Brain microvascular endothelial cell (primary cell): ENCODE measurements at regions not wholly inside any gene's neighbourhood (a gene's known extent, or its start where the extent isn't known, plus 50 kb on each side); places are given as distances from the start of the nearest gene placed in this dataset.
"Not testable (repeated sequence)": the region's sequence is repeated elsewhere in the genome, so short reads cannot be mapped to it uniquely, and the experiment has no call there.

Source experiments
- DNase-seq: peaks from one replicate; pipeline ENCODE4 v3.0.0-alpha.2; 2020
- H3K27ac ChIP-seq: fragments of 250-450 bp; sonication (Bioruptor Pico); 2 replicates; pipeline ENCODE4 v1.5.1; 2020; ENCODE audit warnings: mild to moderate bottlenecking, moderate library complexity
- H3K27me3 ChIP-seq: fragments of 250-450 bp; sonication (Bioruptor Pico); replicated peaks from 2 replicates; pipeline ENCODE4 v1.5.1; 2020; ENCODE audit warnings: mild to moderate bottlenecking
- H3K36me3 ChIP-seq: fragments of 250-450 bp; sonication (Bioruptor Pico); replicated peaks from 2 replicates; pipeline ENCODE4 v1.5.1; 2020; ENCODE audit warnings: mild to moderate bottlenecking
- H3K4me3 ChIP-seq: 2 replicates; pipeline ENCODE4 v1.5.1; 2011; ENCODE audit warnings: low read depth, mild to moderate bottlenecking, control low read depth, low read length, moderate library complexity
- in situ Hi-C: cut with HindIII; loops from 2 replicates; pipeline ENCODE4 v1.10.0; 2017; ENCODE audit warnings: low sequenced_read_pairs, low pct_ligation_motif_present
- TF ChIP-seq, protein P1 (sequence below): IDR thresholded peaks from 2 replicates; pipeline ENCODE4 v1.5.1; 2011; ENCODE audit warnings: low read depth, mild to moderate bottlenecking, moderate library complexity, low read length, control low read depth, inconsistent platforms; ENCODE audit errors: missing control alignments

GRCh38 chr4:19478791-19479190 is 772.9 kb upstream of the SLIT2 start:
- no peaks in the 10 kb centered on the region for H3K27me3 ChIP-seq
- no peak overlapping the region for H3K4me3 ChIP-seq
- H3K27ac ChIP-seq = no peak overlapping the region
- no peak for DNase-seq
- in situ Hi-C loops = no loop called here
- TF ChIP-seq, protein P1, sequence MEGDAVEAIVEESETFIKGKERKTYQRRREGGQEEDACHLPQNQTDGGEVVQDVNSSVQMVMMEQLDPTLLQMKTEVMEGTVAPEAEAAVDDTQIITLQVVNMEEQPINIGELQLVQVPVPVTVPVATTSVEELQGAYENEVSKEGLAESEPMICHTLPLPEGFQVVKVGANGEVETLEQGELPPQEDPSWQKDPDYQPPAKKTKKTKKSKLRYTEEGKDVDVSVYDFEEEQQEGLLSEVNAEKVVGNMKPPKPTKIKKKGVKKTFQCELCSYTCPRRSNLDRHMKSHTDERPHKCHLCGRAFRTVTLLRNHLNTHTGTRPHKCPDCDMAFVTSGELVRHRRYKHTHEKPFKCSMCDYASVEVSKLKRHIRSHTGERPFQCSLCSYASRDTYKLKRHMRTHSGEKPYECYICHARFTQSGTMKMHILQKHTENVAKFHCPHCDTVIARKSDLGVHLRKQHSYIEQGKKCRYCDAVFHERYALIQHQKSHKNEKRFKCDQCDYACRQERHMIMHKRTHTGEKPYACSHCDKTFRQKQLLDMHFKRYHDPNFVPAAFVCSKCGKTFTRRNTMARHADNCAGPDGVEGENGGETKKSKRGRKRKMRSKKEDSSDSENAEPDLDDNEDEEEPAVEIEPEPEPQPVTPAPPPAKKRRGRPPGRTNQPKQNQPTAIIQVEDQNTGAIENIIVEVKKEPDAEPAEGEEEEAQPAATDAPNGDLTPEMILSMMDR = no peak
- no peaks in the 10 kb centered on the region for H3K36me3 ChIP-seq

GRCh38 chr4:19473569-19473968 is 778.1 kb upstream of the SLIT2 start:
- TF ChIP-seq, protein P1 = no peak
- Histone ChIP-seq H3K27me3 (no peaks in the 10 kb centered on the region), H3K36me3 (no peaks in the 10 kb centered on the region), H3K27ac (no peak overlapping the region), H3K4me3 (no peak overlapping the region)
- no peak for DNase-seq
- in situ Hi-C loops = no loop called here

GRCh38 chr4:19472666-19473065 is 779.0 kb upstream of the SLIT2 start:
- in situ Hi-C loops = no loop called here
- TF ChIP-seq, protein P1 = no peak

DNA sequence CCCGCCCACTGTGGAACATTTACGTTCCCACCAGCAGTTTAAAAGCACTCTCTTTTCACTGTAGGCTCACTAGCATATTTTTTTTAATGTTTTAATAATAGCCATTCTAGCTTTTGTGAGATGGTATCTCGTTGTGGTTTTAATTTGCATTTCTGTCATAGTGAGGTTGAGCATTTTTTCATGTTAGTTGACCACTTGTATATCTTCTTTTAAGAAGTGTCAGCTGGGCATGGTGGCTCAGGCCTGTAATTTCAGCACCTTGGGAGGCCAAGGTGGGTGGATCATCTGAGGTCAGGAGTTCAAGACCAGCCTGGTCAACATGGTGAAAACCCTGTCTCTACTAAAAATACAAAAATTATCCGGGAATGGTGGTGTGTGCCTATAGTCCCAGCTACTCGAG is 781.7 kb upstream of the SLIT2 start:
- H3K27ac ChIP-seq, H3K4me3 ChIP-seq, DNase-seq, in situ Hi-C loops, H3K27me3 ChIP-seq, H3K36me3 ChIP-seq: not testable (repeated sequence)

More at GRCh38 chr4:19472666-19473065, 779.0 kb upstream of the SLIT2 start:
- H3K27ac ChIP-seq = no peak overlapping the region
- no peak overlapping the region for H3K4me3 ChIP-seq
- H3K36me3 ChIP-seq = no peaks in the 10 kb centered on the region
- no peaks in the 10 kb centered on the region for H3K27me3 ChIP-seq
- no peak for DNase-seq

- in situ Hi-C loops = no loop called here
- DNase-seq = no peak
- H3K4me3 ChIP-seq = no peak overlapping the region
- TF ChIP-seq, protein P1 = no peak
- no peaks in the 10 kb centered on the region for H3K27me3 ChIP-seq
- no peaks in the 10 kb centered on the region for H3K36me3 ChIP-seq
- H3K27ac ChIP-seq = no peak overlapping the region
These were observed 789.6 kb upstream of the SLIT2 start for GRCh38 chr4:19462117-19462516.

DNA sequence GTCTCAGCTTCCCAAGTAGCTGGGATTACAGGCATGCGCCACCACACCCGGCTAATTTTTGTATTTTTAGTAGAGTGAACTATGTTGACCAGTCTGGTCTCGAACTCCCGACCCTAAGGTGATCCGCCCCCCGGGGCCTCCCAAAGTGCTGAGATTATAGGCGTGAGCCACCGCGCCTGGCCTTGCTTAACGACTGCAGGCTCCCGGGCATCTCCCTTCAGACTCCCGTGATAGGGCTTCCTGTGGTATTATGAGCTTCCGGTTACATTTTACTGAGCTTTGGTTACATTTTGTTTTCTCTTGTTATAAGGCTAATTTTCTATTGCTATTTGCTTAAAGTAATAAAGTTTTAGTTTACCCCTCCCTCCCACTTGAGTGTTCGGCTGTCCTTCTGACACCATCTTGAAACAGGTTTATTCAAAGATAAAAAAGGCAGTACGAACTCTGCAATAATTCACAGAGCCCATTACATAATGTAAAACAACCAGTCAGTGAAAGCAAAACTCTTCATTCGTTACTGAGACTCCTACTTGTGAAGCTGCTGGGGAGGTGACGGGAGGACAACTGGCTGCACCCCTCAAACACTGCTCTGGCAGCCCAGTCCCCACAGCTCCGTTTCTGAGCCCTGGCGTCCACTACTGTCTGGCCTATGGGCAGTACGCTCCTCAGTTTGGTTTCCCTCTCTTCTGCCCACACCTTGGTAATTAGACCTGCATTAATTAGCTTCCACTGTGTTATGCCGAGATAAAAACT is 795.7 kb upstream of the SLIT2 start:
- in situ Hi-C loops = no loop called here
- TF ChIP-seq, protein P1 = no peak
- no peaks in the 10 kb centered on the region for H3K27me3 ChIP-seq
- no peak overlapping the region for H3K27ac ChIP-seq
- no peaks in the 10 kb centered on the region for H3K36me3 ChIP-seq
- DNase-seq = no peak
- no peak overlapping the region for H3K4me3 ChIP-seq
